GM10248 (cell line): ENCODE measurements at regions not wholly inside any gene's neighbourhood (a gene's known extent, or its start where the extent isn't known, plus 50 kb on each side); places are given as distances from the start of the nearest gene placed in this dataset.

Source experiments
- CTCF ChIA-PET: fragments of 300-600 bp; sonication (Branson Sonifier 250); formaldehyde crosslinking; extraction: SDS; loops from one replicate; lab custom pipeline; 2021; ENCODE audit warnings: antibody characterized with exemption; lab: Yijun Ruan, JAX
- POLR2A ChIA-PET: fragments of 350-650 bp; sonication (Branson Sonifier 250); formaldehyde crosslinking; extraction: SDS; loops from one replicate; lab custom pipeline; 2020; ENCODE audit warnings: antibody characterized with exemption; lab: Yijun Ruan, JAX
- DNase-seq: peaks from one replicate; pipeline ENCODE4 v3.0.0; 2012; ENCODE audit errors: extremely low spot score
- TF ChIP-seq, protein P1 (sequence below): IDR thresholded peaks from 2 replicates; pipeline ENCODE4 v1.5.1; 2012; ENCODE audit warnings: mild to moderate bottlenecking, low read depth; ENCODE audit errors: extremely low read depth, missing control alignments, control extremely low read depth

DNA sequence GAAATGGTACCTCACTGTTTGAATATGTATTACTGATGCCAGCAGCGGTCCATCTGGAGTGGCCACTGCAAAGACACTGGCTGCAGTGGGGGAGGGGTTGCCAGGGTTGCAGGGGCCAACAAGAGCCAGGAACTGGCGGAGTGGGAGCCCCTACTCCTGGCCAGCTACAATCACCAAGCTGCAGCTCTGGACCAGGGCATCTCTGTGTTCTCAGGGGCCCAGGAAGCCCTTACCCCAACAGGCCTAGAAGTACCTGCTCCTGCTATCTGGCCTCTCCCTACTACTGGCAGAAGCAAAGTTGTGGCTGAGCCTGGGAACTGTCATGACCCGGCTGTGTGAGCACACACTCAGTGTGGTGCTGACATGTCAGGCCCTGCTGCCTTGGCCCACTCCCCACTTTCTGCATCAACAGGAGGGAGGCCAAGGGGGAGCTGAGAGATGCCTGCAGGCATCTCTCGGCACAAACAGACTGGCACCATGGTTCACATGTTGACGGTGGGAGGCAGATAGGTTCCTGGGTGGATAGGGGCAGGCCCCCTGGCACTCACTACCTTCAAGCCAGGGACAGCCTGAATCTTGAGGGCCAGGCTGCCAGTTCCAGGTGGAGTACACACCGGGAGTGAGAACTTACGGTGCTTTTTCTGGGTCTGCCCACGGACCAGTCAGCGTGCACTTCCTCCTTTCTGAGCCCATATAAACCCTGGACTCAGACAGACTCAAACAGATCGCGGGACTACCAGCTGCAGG lies 1188.0 kb downstream of the GRIK2 start:
- POLR2A ChIA-PET, result no interaction called here
- DNase-seq, result no peak
- CTCF ChIA-PET, result no interaction called here
- TF ChIP-seq, protein P1, sequence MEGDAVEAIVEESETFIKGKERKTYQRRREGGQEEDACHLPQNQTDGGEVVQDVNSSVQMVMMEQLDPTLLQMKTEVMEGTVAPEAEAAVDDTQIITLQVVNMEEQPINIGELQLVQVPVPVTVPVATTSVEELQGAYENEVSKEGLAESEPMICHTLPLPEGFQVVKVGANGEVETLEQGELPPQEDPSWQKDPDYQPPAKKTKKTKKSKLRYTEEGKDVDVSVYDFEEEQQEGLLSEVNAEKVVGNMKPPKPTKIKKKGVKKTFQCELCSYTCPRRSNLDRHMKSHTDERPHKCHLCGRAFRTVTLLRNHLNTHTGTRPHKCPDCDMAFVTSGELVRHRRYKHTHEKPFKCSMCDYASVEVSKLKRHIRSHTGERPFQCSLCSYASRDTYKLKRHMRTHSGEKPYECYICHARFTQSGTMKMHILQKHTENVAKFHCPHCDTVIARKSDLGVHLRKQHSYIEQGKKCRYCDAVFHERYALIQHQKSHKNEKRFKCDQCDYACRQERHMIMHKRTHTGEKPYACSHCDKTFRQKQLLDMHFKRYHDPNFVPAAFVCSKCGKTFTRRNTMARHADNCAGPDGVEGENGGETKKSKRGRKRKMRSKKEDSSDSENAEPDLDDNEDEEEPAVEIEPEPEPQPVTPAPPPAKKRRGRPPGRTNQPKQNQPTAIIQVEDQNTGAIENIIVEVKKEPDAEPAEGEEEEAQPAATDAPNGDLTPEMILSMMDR, result no peak

GRCh38 chr6:102571236-102571908 lies 1177.9 kb downstream of the GRIK2 start:
- POLR2A ChIA-PET, result no interaction called here
- CTCF ChIA-PET, result no interaction called here
- TF ChIP-seq, protein P1, result no peak
- no peak for DNase-seq

DNA sequence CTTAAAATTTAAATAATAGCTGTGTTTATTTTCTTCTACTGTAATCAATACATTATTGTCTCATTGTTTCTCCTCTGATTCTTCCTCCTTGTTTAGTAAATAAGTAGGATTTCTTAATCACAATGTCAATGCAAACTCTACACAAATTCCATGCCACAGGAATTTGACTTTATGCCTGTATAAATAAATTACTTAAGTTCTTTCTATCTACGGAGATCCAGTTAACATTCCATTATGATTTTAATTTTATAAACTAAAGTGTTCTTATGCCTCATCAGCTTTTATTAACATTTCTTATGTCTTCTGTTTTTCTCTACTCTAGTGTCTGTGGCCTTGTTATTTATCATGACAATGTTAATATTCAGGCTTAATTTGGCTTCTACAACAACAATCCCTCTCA lies 1169.2 kb downstream of the GRIK2 start:
- DNase-seq, result no peak
- CTCF ChIA-PET, result no interaction called here
- TF ChIP-seq, protein P1, result no peak
- POLR2A ChIA-PET, result no interaction called here

GRCh38 chr6:102553214-102553613 lies 1159.7 kb downstream of the GRIK2 start:
- TF ChIP-seq, protein P1, result no peak
- no peak for DNase-seq
- POLR2A ChIA-PET, result no interaction called here
- CTCF ChIA-PET, result no interaction called here

GRCh38 chr6:102549221-102549874 lies 1155.8 kb downstream of the GRIK2 start:
- ChIA-PET CTCF (interaction anchor here (1.8 kb wide), 1 partner anchor 15 kb away, joined by 4 read pairs; no protein-coding TSS in a partner anchor), POLR2A (no interaction called here)
- TF ChIP-seq, protein P1, result no peak
- no peak for DNase-seq

- DNase-seq, result no peak
- ChIA-PET CTCF (no interaction called here), POLR2A (no interaction called here)
- TF ChIP-seq, protein P1, result no peak
Measured at GRCh38 chr6:102525336-102525735, 1131.8 kb downstream of the GRIK2 start.
